ENCODE measurements at regions not wholly inside any gene's neighbourhood (a gene's known extent, or its start where the extent isn't known, plus 50 kb on each side); places are given as distances from the start of the nearest gene placed in this dataset.
"Not testable (repeated sequence)": the region's sequence is repeated elsewhere in the genome, so short reads cannot be mapped to it uniquely, and the experiment has no call there.

DNA sequence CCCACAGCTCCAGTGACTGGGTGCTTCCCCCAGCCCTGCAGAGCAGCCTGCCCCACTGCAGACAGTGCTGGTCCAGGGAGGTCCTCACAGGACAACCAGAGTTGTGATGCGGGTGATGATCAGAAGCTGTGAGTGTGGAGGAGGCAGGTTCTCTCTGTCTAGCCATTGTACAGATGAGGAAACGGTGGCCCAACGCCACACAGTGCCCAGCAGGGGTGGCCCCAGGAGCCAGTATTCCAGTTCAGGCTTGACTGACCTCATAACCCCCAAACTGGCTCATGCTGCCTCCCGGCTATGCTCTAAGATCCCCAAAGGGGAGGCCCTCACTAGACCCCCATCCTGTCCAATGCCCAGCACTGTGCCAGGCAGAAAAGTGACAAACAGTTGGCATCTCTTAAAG is 147.1 kb upstream of the MAMLD1 start:
- H3K4me3 ChIP-seq (ENCODE audit: low read depth in 2 of 2, low read length in 1 of 2); DNase-seq; POLR2A ChIA-PET; H3K79me2 ChIP-seq (ENCODE audit: insufficient read depth); H3K27me3 ChIP-seq (ENCODE audit: insufficient read depth); H3K4me1 ChIP-seq (ENCODE audit: control insufficient read depth in 1 of 2, insufficient read depth in 2 of 2, low read depth in 1 of 2, low read length in 1 of 2); H3K36me3 ChIP-seq (replicated peaks in 1 of 2; ENCODE audit: control insufficient read depth in 1 of 2, insufficient read depth in 2 of 2, low read length in 1 of 2); H3K9me3 ChIP-seq; CTCF ChIA-PET; H3K27ac ChIP-seq (ENCODE audit: low read depth in 2 of 2, low read length in 1 of 2); H3K9ac ChIP-seq; H3F3A ChIP-seq (replicated peaks; ENCODE audit: insufficient read depth); H3K4me2 ChIP-seq; H4K20me1 ChIP-seq (ENCODE audit: insufficient read depth); H3K9me2 ChIP-seq; H2AFZ ChIP-seq (ENCODE audit: low read depth): not testable (repeated sequence)
- WGBS (ENCODE audit: low lambda C conversion rate): 74% methylated on average over 3 of the region's 4 CpGs

DNA sequence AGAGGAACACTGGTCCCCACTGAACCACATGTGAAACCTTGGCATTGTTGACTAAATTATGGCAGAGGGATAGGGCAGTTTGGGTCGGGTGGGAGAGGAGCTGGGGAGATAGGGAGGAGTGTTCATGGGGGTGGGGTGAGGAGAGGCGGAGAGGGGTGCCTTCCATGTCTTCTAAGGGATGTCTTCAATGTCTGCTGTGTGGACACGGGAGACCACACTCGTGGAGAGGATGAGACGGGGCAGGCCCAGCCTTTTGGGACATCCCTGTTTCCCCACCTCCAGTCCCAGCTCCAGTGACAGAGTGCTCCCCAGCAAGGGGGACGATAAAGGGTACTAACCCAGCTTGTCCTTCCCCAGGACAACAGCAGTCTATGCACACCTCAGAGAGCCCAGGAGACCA is 146.4 kb upstream of the MAMLD1 start:
- Histone ChIP-seq H3K4me2 (no peak overlapping the region), H3F3A (replicated peaks; ENCODE audit: insufficient read depth) (no peaks in the 10 kb centered on the region), H4K20me1 (ENCODE audit: insufficient read depth) (no peaks in the 10 kb centered on the region), H3K9ac (no peak overlapping the region), H3K4me3 (ENCODE audit: low read depth in 2 of 2, low read length in 1 of 2) (no peak overlapping the region), H3K27me3 (ENCODE audit: insufficient read depth) (no peaks in the 10 kb centered on the region), H3K4me1 (ENCODE audit: control insufficient read depth in 1 of 2, insufficient read depth in 2 of 2, low read depth in 1 of 2, low read length in 1 of 2) (no peaks in the 10 kb centered on the region), H3K36me3 (replicated peaks in 1 of 2; ENCODE audit: control insufficient read depth in 1 of 2, insufficient read depth in 2 of 2, low read length in 1 of 2) (no peaks in the 10 kb centered on the region), H3K79me2 (ENCODE audit: insufficient read depth) (no peaks in the 10 kb centered on the region), H3K9me2 (no peaks in the 10 kb centered on the region), H2AFZ (ENCODE audit: low read depth) (no peak overlapping the region), H3K27ac (ENCODE audit: low read depth in 2 of 2, low read length in 1 of 2) (no peak overlapping the region), H3K9me3 (no peaks in the 10 kb centered on the region)
- TF ChIP-seq, protein P1, sequence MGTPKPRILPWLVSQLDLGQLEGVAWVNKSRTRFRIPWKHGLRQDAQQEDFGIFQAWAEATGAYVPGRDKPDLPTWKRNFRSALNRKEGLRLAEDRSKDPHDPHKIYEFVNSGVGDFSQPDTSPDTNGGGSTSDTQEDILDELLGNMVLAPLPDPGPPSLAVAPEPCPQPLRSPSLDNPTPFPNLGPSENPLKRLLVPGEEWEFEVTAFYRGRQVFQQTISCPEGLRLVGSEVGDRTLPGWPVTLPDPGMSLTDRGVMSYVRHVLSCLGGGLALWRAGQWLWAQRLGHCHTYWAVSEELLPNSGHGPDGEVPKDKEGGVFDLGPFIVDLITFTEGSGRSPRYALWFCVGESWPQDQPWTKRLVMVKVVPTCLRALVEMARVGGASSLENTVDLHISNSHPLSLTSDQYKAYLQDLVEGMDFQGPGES (IDR thresholded peaks at IDR 0.05; ENCODE audit: low read depth, low read length): no peak
- TF ChIP-seq RCOR1 (IDR thresholded peaks at IDR 0.05; ENCODE audit: low read length) (no peak), FOXJ3 (CRISPR knock-in tag; IDR thresholded peaks at IDR 0.05) (no peak), RXRA (IDR thresholded peaks at IDR 0.05; ENCODE audit: borderline replicate concordance, low read depth) (no peak), EP300 (IDR thresholded peaks at IDR 0.05; ENCODE audit: borderline replicate concordance in 1 of 2, low read depth in 1 of 2, low read length in 1 of 2) (no peak), NRF1 (IDR thresholded peaks at IDR 0.05; ENCODE audit: low read depth, low read length) (no peak), NFIC (IDR thresholded peaks at IDR 0.05; ENCODE audit: borderline replicate concordance) (no peak), RFX5 (IDR thresholded peaks at IDR 0.05; ENCODE audit: low read length) (no peak)
- WGBS (ENCODE audit: low lambda C conversion rate): 29% methylated on average over 1 of the region's 6 CpGs
- ChIA-PET POLR2A (no interaction called here), CTCF (no interaction called here)
- no peak for DNase-seq

DNA sequence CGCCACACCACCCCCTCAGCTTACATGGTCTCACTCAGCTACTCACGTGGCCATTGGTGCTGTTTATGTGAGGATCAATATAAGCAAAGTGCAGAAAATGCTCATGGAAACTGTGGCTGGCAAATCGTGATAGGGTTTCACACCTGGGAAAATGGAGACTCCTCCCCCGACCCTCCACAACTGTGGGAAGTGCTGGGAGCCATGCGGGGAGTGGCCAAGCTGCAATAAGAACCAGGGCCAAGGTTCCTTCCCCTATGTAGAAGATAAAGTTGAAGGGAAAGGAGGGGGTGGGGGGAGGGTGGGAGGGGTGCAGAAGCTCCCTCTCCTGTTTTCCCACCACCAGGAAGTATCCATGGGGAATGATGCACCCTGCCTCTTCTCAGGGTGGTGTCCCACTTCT is 145.5 kb upstream of the MAMLD1 start:
- no peak overlapping the region for H3K9ac ChIP-seq
- TF ChIP-seq, protein P2, sequence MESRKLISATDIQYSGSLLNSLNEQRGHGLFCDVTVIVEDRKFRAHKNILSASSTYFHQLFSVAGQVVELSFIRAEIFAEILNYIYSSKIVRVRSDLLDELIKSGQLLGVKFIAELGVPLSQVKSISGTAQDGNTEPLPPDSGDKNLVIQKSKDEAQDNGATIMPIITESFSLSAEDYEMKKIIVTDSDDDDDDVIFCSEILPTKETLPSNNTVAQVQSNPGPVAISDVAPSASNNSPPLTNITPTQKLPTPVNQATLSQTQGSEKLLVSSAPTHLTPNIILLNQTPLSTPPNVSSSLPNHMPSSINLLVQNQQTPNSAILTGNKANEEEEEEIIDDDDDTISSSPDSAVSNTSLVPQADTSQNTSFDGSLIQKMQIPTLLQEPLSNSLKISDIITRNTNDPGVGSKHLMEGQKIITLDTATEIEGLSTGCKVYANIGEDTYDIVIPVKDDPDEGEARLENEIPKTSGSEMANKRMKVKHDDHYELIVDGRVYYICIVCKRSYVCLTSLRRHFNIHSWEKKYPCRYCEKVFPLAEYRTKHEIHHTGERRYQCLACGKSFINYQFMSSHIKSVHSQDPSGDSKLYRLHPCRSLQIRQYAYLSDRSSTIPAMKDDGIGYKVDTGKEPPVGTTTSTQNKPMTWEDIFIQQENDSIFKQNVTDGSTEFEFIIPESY (IDR thresholded peaks at IDR 0.05; ENCODE audit: borderline replicate concordance, low read depth): no peak
- TF ChIP-seq, protein P3, sequence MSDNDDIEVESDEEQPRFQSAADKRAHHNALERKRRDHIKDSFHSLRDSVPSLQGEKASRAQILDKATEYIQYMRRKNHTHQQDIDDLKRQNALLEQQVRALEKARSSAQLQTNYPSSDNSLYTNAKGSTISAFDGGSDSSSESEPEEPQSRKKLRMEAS (IDR thresholded peaks at IDR 0.05; ENCODE audit: low read depth): no peak
- TF ChIP-seq RFX5 (IDR thresholded peaks at IDR 0.05; ENCODE audit: low read length) (no peak), FOSL2 (IDR thresholded peaks at IDR 0.05; ENCODE audit: borderline replicate concordance, low read depth) (no peak), TAF1 (IDR thresholded peaks at IDR 0.05; ENCODE audit: borderline replicate concordance, low read depth, low read length) (no peak), RXRA (IDR thresholded peaks at IDR 0.05; ENCODE audit: borderline replicate concordance, low read depth) (no peak), NFIC (IDR thresholded peaks at IDR 0.05; ENCODE audit: borderline replicate concordance) (no peak), CHD2 (IDR thresholded peaks at IDR 0.05; ENCODE audit: low read length, partially characterized antibody) (no peak), GATA2 (CRISPR knock-in tag; IDR thresholded peaks at IDR 0.05) (no peak), RCOR1 (IDR thresholded peaks at IDR 0.05; ENCODE audit: low read length) (no peak)
- TF ChIP-seq, protein P4, sequence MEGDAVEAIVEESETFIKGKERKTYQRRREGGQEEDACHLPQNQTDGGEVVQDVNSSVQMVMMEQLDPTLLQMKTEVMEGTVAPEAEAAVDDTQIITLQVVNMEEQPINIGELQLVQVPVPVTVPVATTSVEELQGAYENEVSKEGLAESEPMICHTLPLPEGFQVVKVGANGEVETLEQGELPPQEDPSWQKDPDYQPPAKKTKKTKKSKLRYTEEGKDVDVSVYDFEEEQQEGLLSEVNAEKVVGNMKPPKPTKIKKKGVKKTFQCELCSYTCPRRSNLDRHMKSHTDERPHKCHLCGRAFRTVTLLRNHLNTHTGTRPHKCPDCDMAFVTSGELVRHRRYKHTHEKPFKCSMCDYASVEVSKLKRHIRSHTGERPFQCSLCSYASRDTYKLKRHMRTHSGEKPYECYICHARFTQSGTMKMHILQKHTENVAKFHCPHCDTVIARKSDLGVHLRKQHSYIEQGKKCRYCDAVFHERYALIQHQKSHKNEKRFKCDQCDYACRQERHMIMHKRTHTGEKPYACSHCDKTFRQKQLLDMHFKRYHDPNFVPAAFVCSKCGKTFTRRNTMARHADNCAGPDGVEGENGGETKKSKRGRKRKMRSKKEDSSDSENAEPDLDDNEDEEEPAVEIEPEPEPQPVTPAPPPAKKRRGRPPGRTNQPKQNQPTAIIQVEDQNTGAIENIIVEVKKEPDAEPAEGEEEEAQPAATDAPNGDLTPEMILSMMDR (IDR thresholded peaks at IDR 0.05): no peak
- TF ChIP-seq, protein P5, sequence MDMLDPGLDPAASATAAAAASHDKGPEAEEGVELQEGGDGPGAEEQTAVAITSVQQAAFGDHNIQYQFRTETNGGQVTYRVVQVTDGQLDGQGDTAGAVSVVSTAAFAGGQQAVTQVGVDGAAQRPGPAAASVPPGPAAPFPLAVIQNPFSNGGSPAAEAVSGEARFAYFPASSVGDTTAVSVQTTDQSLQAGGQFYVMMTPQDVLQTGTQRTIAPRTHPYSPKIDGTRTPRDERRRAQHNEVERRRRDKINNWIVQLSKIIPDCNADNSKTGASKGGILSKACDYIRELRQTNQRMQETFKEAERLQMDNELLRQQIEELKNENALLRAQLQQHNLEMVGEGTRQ (IDR thresholded peaks at IDR 0.05; ENCODE audit: borderline replicate concordance, low read depth, low read length): no peak

More for the DNA sequence above, 145.5 kb upstream of the MAMLD1 start:
- Histone ChIP-seq H3K79me2 (ENCODE audit: insufficient read depth) (no peaks in the 10 kb centered on the region), H3K9me2 (no peaks in the 10 kb centered on the region), H3K4me2 (no peak overlapping the region), H3K4me1 (ENCODE audit: control insufficient read depth in 1 of 2, insufficient read depth in 2 of 2, low read depth in 1 of 2, low read length in 1 of 2) (no peaks in the 10 kb centered on the region), H4K20me1 (ENCODE audit: insufficient read depth) (no peaks in the 10 kb centered on the region), H3K27ac (ENCODE audit: low read depth in 2 of 2, low read length in 1 of 2) (no peak overlapping the region), H3K27me3 (ENCODE audit: insufficient read depth) (no peaks in the 10 kb centered on the region), H2AFZ (ENCODE audit: low read depth) (no peak overlapping the region), H3K4me3 (ENCODE audit: low read depth in 2 of 2, low read length in 1 of 2) (no peak overlapping the region), H3K36me3 (replicated peaks in 1 of 2; ENCODE audit: control insufficient read depth in 1 of 2, insufficient read depth in 2 of 2, low read length in 1 of 2) (no peaks in the 10 kb centered on the region), H3F3A (replicated peaks; ENCODE audit: insufficient read depth) (no peaks in the 10 kb centered on the region), H3K9me3 (no peaks in the 10 kb centered on the region)
- ChIA-PET CTCF (interaction anchor here (1.1 kb wide), 1 partner anchor 13 kb away, joined by 3 read pairs; no protein-coding TSS in a partner anchor), POLR2A (no interaction called here)
- 42% methylated on average over 5 of the region's 5 CpGs for WGBS (ENCODE audit: low lambda C conversion rate)
- no peak for DNase-seq
